Liver (tissue), 8 donors: ENCODE measurements at regions not wholly inside any gene's neighbourhood (a gene's known extent, or its start where the extent isn't known, plus 50 kb on each side); places are given as distances from the start of the nearest gene placed in this dataset.

Source experiments
- DNase-seq: peaks from one replicate; pipeline ENCODE4 v3.0.0-alpha.2; 2017; ENCODE audit warnings: low spot score
- H3K27ac ChIP-seq, 2 donors: one replicate each; pipeline ENCODE4 v1.7.0; 2013; ENCODE audit warnings: inconsistent platforms in 2 of 2, low read length in 2 of 2, control low read depth in 1 of 2, low read depth in 1 of 2, mild to moderate bottlenecking in 1 of 2
- H3K27me3 ChIP-seq, 4 donors: one replicate each; pipeline versions ENCODE4 v1.6.1 to v1.7.0; 2013; ENCODE audit warnings: low read length in 3 of 4, inconsistent platforms in 1 of 4, mild to moderate bottlenecking in 1 of 4, moderate library complexity in 1 of 4; ENCODE audit not compliant: control insufficient read depth in 4 of 4, insufficient read depth in 4 of 4
- H3K36me3 ChIP-seq, 4 donors: one replicate each; pipeline versions ENCODE4 v1.6.1 to v1.7.0; 2013; ENCODE audit warnings: low read length in 3 of 4, mild to moderate bottlenecking in 3 of 4, low read depth in 1 of 4, moderate library complexity in 1 of 4; ENCODE audit not compliant: control insufficient read depth in 4 of 4, insufficient read depth in 3 of 4
- H3K4me1 ChIP-seq, 4 donors: one replicate each; pipeline versions ENCODE4 v1.6.1 to v1.7.0; 2013; ENCODE audit warnings: low read length in 3 of 4, mild to moderate bottlenecking in 3 of 4, moderate library complexity in 1 of 4; ENCODE audit not compliant: control insufficient read depth in 4 of 4, insufficient read depth in 4 of 4
- H3K4me3 ChIP-seq, 3 donors: one replicate each; pipeline versions ENCODE4 v1.6.1 to v1.7.0; 2013; ENCODE audit warnings: low read length in 3 of 3, control low read depth in 1 of 3, low read depth in 1 of 3, mild to moderate bottlenecking in 1 of 3
- H3K9ac ChIP-seq, 2 donors: one replicate each; pipeline ENCODE4 v1.7.0; 2013; ENCODE audit warnings: low read length in 2 of 2, mild to moderate bottlenecking in 2 of 2, moderate library complexity in 2 of 2, control low read depth in 1 of 2, low read depth in 1 of 2
- H3K9me3 ChIP-seq, 4 donors: one replicate each; pipeline versions ENCODE4 v1.6.1 to v1.7.0; 2013; ENCODE audit warnings: low read length in 3 of 4; ENCODE audit not compliant: control insufficient read depth in 4 of 4
- ATF3 ChIP-seq: IDR thresholded peaks from 2 replicates; pipeline ENCODE4 v1.6.1; 2016; ENCODE audit warnings: antibody characterized with exemption
- CTCF ChIP-seq: fragments of 150-350 bp; IDR thresholded peaks from 2 replicates; pipeline ENCODE4 v1.5.1; 2017; ENCODE audit warnings: improper control_type of control experiment, low read depth, low read length; ENCODE audit not compliant: missing input control
- EGR1 ChIP-seq, 2 donors: IDR thresholded peaks; 2 replicates each; pipeline ENCODE4 v1.6.1; 2016 to 2018; ENCODE audit warnings: antibody characterized with exemption in 2 of 2, low read depth in 2 of 2
- FOXA1 ChIP-seq: IDR thresholded peaks from 2 replicates; pipeline ENCODE4 v1.6.1; 2016; ENCODE audit warnings: antibody characterized with exemption
- FOXA2 ChIP-seq: IDR thresholded peaks from 2 replicates; pipeline ENCODE4 v1.6.1; 2016; ENCODE audit warnings: antibody characterized with exemption
- GABPA ChIP-seq, 2 donors: IDR thresholded peaks in 1 of 2; conservative IDR thresholded peaks in 1 of 2; 2 replicates each; pipeline ENCODE4 v1.6.1; 2016; ENCODE audit warnings: antibody characterized with exemption in 2 of 2, mild to moderate bottlenecking in 1 of 2, moderate library complexity in 1 of 2
- HNF4A ChIP-seq, 2 donors: conservative IDR thresholded peaks; 2 replicates each; pipeline ENCODE4 v1.6.1; 2016; ENCODE audit warnings: antibody characterized with exemption in 2 of 2, mild to moderate bottlenecking in 2 of 2
- HNF4G ChIP-seq: IDR thresholded peaks from 2 replicates; pipeline ENCODE4 v1.6.1; 2016; ENCODE audit warnings: antibody characterized with exemption
- JUND ChIP-seq, 2 donors: IDR thresholded peaks; 2 replicates each; pipeline ENCODE4 v1.6.1; 2016; ENCODE audit warnings: antibody characterized with exemption in 2 of 2
- NR2F2 ChIP-seq: IDR thresholded peaks from 2 replicates; pipeline ENCODE4 v1.6.1; 2016; ENCODE audit warnings: antibody characterized with exemption
- RAD21 ChIP-seq, 2 donors: IDR thresholded peaks; 2 replicates each; pipeline ENCODE4 v1.6.1; 2016; ENCODE audit warnings: antibody characterized with exemption in 2 of 2, mild to moderate bottlenecking in 2 of 2
- RXRA ChIP-seq, 2 donors: IDR thresholded peaks; 2 replicates each; pipeline ENCODE4 v1.6.1; 2017 to 2018; ENCODE audit warnings: antibody characterized with exemption in 2 of 2, mild to moderate bottlenecking in 1 of 2
- SP1 ChIP-seq: IDR thresholded peaks from 2 replicates; pipeline ENCODE4 v1.6.1; 2018; ENCODE audit warnings: antibody characterized with exemption, mild to moderate bottlenecking
- TAF1 ChIP-seq: conservative IDR thresholded peaks from 2 replicates; pipeline ENCODE4 v1.6.1; 2016; ENCODE audit warnings: antibody characterized with exemption, mild to moderate bottlenecking
- YY1 ChIP-seq: IDR thresholded peaks from 2 replicates; pipeline ENCODE4 v1.6.1; 2016; ENCODE audit warnings: antibody characterized with exemption, mild to moderate bottlenecking
- ZBTB33 ChIP-seq: IDR thresholded peaks from 2 replicates; pipeline ENCODE4 v1.6.1; 2016; ENCODE audit warnings: antibody characterized with exemption
- WGBS: extraction: QIAGEN DNeasy Blood & Tissue Kit; methylation state at CpG from one replicate; pipeline ENCODE4 v1.1.7; 2013; 5-methylcytosine and 5-hydroxymethylcytosine counted together
- TF ChIP-seq, protein P1 (sequence below): IDR thresholded peaks from 2 replicates; pipeline ENCODE4 v1.6.1; 2016; ENCODE audit warnings: antibody characterized with exemption, mild to moderate bottlenecking
- donor health status: healthy.
- donor health status: healthy.
- donor health status: healthy.
- donor health status: healthy.
- donor health status: healthy.

GRCh38 chr12:92504594-92504981 is 198.2 kb upstream of the PLEKHG7 start:
- H3K9ac ChIP-seq, result no peak overlapping the region
- peaks cover 14 to 45% (median 23%) of the 10 kb centered on the region in 4 donors for H3K4me1 ChIP-seq
- TF ChIP-seq NR2F2 (peak; percentile 34), JUND (IDR thresholded peaks at IDR 0.05) (peak; percentile 28 to 55), RXRA (IDR thresholded peaks at IDR 0.05) (peak; percentile 65 to 74), FOXA1 (no peak), YY1 (no peak), SP1 (peak; percentile 96), ATF3 (no peak), HNF4A (conservative IDR thresholded peaks at IDR 0.05) (peak; percentile 94 to 96), HNF4G (peak; percentile 87), RAD21 (IDR thresholded peaks at IDR 0.05) (peak; percentile 31 to 51)
- peak; percentile 48 for DNase-seq
- peak overlapping the region in 2 of 3 donors; percentile 20 to 24 for H3K4me3 ChIP-seq
- H3K27ac ChIP-seq, result peak overlapping the region; percentile 91 to 93
- H3K9me3 ChIP-seq, result no peaks in the 10 kb centered on the region
- no peaks in the 10 kb centered on the region for H3K27me3 ChIP-seq
- WGBS, result 29% methylated on average over 5 of the region's 5 CpGs
- no peaks in the 10 kb centered on the region for H3K36me3 ChIP-seq

DNA sequence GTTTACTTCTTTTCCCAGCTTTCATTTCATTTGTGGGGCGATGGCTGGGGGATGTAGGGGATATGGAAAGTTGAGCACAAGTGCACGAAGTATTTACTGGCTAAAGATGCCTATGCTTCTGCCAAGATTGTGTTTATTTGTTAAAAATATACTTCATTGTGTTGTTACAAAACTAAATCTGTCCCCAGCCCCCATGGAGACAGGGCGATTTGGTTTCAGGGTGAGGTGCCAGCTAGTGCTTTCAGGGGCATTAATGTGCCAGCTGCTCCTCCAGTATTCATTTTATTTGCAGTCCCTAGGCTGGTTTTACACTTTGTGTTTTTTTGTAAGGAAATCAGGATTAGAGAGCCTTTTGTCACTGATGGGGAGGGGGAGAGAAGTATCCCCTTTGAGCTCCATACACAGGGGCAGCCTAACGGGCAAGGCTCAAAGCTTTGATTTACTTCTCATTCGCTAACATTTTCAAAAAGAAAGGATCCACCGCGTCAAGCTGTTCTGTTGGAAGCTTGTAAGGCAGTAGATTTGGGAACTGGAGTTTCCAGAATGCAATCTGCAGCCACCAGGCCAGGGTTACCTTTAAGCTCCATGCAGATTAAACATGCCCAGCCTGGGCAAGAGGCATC is 198.7 kb upstream of the PLEKHG7 start:
- peak overlapping the region; percentile 91 to 93 for H3K27ac ChIP-seq
- no peaks in the 10 kb centered on the region for H3K27me3 ChIP-seq
- WGBS, result 36% methylated on average over 7 of the region's 7 CpGs
- H3K36me3 ChIP-seq, result no peaks in the 10 kb centered on the region
- peak overlapping the region in 1 of 2 donors; percentile 41 for H3K9ac ChIP-seq
- no peak for DNase-seq
- H3K4me1 ChIP-seq, result peaks cover 14 to 45% (median 23%) of the 10 kb centered on the region in 4 donors
- H3K9me3 ChIP-seq, result no peaks in the 10 kb centered on the region
- peak; percentile 46 for TF ChIP-seq YY1
- no peak for TF ChIP-seq FOXA2
- H3K4me3 ChIP-seq, result peak overlapping the region; percentile 20 to 29 (median 24)

DNA sequence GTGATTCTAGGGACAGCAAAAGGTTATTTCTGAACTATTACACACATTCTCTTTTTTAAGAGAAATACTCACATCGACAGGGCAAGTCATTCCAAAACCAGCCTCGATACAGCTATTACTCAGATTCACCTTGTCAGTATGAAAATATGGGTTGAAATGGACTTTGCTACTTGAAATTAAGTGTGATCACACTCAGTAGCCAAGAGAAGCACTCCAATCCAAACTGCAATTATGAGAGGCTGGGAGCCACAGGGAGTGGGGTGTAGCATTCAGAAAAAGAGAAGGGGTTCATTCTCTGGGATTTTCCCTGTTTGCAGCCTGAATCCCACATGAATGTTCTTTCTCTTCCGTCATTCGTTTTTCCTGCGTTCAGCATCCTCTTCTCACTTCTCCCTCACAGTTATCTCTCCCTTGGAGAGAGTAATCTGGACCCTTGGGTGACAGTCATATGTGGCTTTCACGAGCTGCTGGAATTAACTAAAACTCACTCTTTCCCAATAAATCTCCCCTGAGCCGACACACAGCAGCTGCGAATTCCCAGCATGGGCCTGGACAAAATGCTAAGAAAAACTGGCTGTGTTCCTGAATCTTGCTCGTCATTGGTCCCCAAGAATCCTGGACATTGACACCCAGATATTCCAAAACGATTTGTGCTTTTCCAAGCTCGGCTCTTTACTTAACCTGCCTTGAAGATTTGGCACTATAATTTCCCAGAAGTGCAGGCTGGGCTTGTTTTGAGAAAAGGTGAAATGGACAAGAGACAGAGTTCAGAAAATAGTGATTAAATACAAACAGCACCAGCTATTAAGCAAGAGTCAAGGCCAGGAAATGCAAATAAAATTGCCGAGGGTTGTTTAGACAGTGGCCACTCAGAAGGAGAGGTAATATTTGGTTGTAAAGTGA is 199.5 kb upstream of the PLEKHG7 start:
- Histone ChIP-seq H3K27ac (peak overlapping the region; percentile 91 to 93), H3K27me3 (no peaks in the 10 kb centered on the region), H3K9ac (peak overlapping the region; percentile 78 to 81), H3K4me1 (peaks cover 14 to 45% (median 23%) of the 10 kb centered on the region in 4 donors), H3K9me3 (no peaks in the 10 kb centered on the region), H3K4me3 (peak overlapping the region; percentile 47 to 82 (median 69)), H3K36me3 (no peaks in the 10 kb centered on the region)
- no peak for DNase-seq
- WGBS, result 29% methylated on average over 12 of the region's 12 CpGs
- TF ChIP-seq JUND (IDR thresholded peaks at IDR 0.05) (peak; percentile 93), ZBTB33 (peak; percentile 77), HNF4A (conservative IDR thresholded peaks at IDR 0.05) (peak; percentile 93), EGR1 (IDR thresholded peaks at IDR 0.05; ENCODE audit: low read depth in 2 of 2) (peak; percentile 37 to 68), NR2F2 (peak; percentile 42), RXRA (IDR thresholded peaks at IDR 0.05) (peak; percentile 89 to 94), CTCF (no peak), GABPA (IDR thresholded peaks at IDR 0.05 in 1 of 2, conservative IDR thresholded peaks at IDR 0.05 in 1 of 2) (peak in 1 of 2 donors; percentile 11), RAD21 (IDR thresholded peaks at IDR 0.05) (peak; percentile 54 to 69), TAF1 (peak; percentile 78), ATF3 (peak; percentile 73), HNF4G (peak; percentile 86), SP1 (peak; percentile 97), FOXA2 (peak; percentile 79), YY1 (peak; percentile 87), FOXA1 (peak; percentile 71)
- TF ChIP-seq, protein P1, sequence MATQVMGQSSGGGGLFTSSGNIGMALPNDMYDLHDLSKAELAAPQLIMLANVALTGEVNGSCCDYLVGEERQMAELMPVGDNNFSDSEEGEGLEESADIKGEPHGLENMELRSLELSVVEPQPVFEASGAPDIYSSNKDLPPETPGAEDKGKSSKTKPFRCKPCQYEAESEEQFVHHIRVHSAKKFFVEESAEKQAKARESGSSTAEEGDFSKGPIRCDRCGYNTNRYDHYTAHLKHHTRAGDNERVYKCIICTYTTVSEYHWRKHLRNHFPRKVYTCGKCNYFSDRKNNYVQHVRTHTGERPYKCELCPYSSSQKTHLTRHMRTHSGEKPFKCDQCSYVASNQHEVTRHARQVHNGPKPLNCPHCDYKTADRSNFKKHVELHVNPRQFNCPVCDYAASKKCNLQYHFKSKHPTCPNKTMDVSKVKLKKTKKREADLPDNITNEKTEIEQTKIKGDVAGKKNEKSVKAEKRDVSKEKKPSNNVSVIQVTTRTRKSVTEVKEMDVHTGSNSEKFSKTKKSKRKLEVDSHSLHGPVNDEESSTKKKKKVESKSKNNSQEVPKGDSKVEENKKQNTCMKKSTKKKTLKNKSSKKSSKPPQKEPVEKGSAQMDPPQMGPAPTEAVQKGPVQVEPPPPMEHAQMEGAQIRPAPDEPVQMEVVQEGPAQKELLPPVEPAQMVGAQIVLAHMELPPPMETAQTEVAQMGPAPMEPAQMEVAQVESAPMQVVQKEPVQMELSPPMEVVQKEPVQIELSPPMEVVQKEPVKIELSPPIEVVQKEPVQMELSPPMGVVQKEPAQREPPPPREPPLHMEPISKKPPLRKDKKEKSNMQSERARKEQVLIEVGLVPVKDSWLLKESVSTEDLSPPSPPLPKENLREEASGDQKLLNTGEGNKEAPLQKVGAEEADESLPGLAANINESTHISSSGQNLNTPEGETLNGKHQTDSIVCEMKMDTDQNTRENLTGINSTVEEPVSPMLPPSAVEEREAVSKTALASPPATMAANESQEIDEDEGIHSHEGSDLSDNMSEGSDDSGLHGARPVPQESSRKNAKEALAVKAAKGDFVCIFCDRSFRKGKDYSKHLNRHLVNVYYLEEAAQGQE, result peak; percentile 87
